WTC11 (cell line): ENCODE measurements at regions not wholly inside any gene's neighbourhood (a gene's known extent, or its start where the extent isn't known, plus 50 kb on each side); places are given as distances from the start of the nearest gene placed in this dataset.

ENCODE experiments used
- ATAC-seq: fragments of 200-7000 bp; cut with Tn5 transposase; 2 replicates; pipeline ENCODE4 v1.10.0; 2021; ENCODE audit warnings: mild to moderate bottlenecking, moderate library complexity
- CTCF ChIA-PET: fragments of 300-600 bp; sonication (Branson Sonifier 250); formaldehyde crosslinking; loops from one replicate; lab custom pipeline; 2021; ENCODE audit warnings: antibody characterized with exemption; lab: Charles Lee
- POLR2A ChIA-PET: fragments of 350-600 bp; sonication (Branson Sonifier 250); formaldehyde crosslinking; loops from one replicate; lab custom pipeline; 2021; ENCODE audit warnings: antibody characterized with exemption; lab: Charles Lee
- DNase-seq: peaks from one replicate; pipeline ENCODE4 v3.0.0; 2021; ENCODE audit warnings: low spot score
- H3K27ac Mint-ChIP-seq: 2 replicates; pipeline ENCODE4 v1.8.0; 2021; ENCODE audit warnings: mixed read lengths
- H3K27me3 Mint-ChIP-seq: 2 replicates; pipeline ENCODE4 v1.8.0; 2021; ENCODE audit warnings: low read depth, mild to moderate bottlenecking, moderate library complexity, mixed read lengths
- H3K36me3 Mint-ChIP-seq: 2 replicates; pipeline ENCODE4 v1.8.0; 2021; ENCODE audit warnings: mixed read lengths
- H3K4me1 Mint-ChIP-seq: 2 replicates; pipeline ENCODE4 v1.8.0; 2022; ENCODE audit warnings: mixed read lengths
- H3K4me3 Mint-ChIP-seq: 2 replicates; pipeline ENCODE4 v1.8.0; 2021; ENCODE audit warnings: mild to moderate bottlenecking, moderate library complexity, mixed read lengths
- H3K9me3 Mint-ChIP-seq: 2 replicates; pipeline ENCODE4 v1.8.0; 2021; ENCODE audit warnings: mixed read lengths
- CBFB ChIP-seq: sonication (generic); formaldehyde crosslinking; IDR thresholded peaks from 2 replicates; pipeline ENCODE4 v1.8.1; 2022; ENCODE audit warnings: mild to moderate bottlenecking, low read depth, missing genetic modification reagents
- CREB1 ChIP-seq: sonication (generic); formaldehyde crosslinking; IDR thresholded peaks from 2 replicates; pipeline ENCODE4 v1.8.0; 2023; ENCODE audit warnings: mild to moderate bottlenecking, missing genetic modification reagents
- ESRRA ChIP-seq: sonication (generic); formaldehyde crosslinking; IDR thresholded peaks from 2 replicates; pipeline ENCODE4 v1.8.1; 2022; ENCODE audit warnings: mild to moderate bottlenecking, missing genetic modification reagents, borderline replicate concordance
- ETV6 ChIP-seq: sonication (generic); formaldehyde crosslinking; IDR thresholded peaks from 2 replicates; pipeline ENCODE4 v1.8.1; 2022; ENCODE audit warnings: mild to moderate bottlenecking, missing genetic modification reagents
- FOXJ3 ChIP-seq: sonication (generic); formaldehyde crosslinking; IDR thresholded peaks from 2 replicates; pipeline ENCODE4 v1.9.0; 2021; ENCODE audit warnings: missing genetic modification reagents, mild to moderate bottlenecking, borderline replicate concordance
- MXD4 ChIP-seq: fragments of 250-450 bp; sonication (Bioruptor Pico); IDR thresholded peaks from 2 replicates; pipeline ENCODE4 v1.8.0; 2021; ENCODE audit warnings: mild to moderate bottlenecking, moderate library complexity, borderline replicate concordance
- NFE2L1 ChIP-seq: sonication (generic); formaldehyde crosslinking; IDR thresholded peaks from 2 replicates; pipeline ENCODE4 v1.8.1; 2023; ENCODE audit warnings: missing genetic modification reagents
- NR2C2 ChIP-seq: sonication (generic); formaldehyde crosslinking; IDR thresholded peaks from 2 replicates; pipeline ENCODE4 v1.8.0; 2022; ENCODE audit warnings: mild to moderate bottlenecking, missing genetic modification reagents
- SP1 ChIP-seq: sonication (generic); formaldehyde crosslinking; conservative IDR thresholded peaks from 2 replicates; pipeline ENCODE4 v1.8.1; 2022; ENCODE audit warnings: missing genetic modification reagents
- TEAD1 ChIP-seq: sonication (generic); formaldehyde crosslinking; IDR thresholded peaks from 2 replicates; pipeline ENCODE4 v1.8.0; 2022; ENCODE audit warnings: mild to moderate bottlenecking, missing genetic modification reagents
- TP53 ChIP-seq: sonication (generic); formaldehyde crosslinking; IDR thresholded peaks from 2 replicates; pipeline ENCODE4 v1.8.1; 2023; ENCODE audit warnings: mild to moderate bottlenecking, missing genetic modification reagents
- ZNF121 ChIP-seq: sonication (generic); formaldehyde crosslinking; IDR thresholded peaks from 2 replicates; pipeline ENCODE4 v1.8.0; 2023; ENCODE audit warnings: missing genetic modification reagents
- TF ChIP-seq, protein P1 (sequence below): sonication (generic); formaldehyde crosslinking; IDR thresholded peaks from 2 replicates; pipeline ENCODE4 v1.8.1; 2022; ENCODE audit warnings: missing genetic modification reagents, borderline replicate concordance
- TF ChIP-seq, protein P2 (sequence below): sonication (generic); formaldehyde crosslinking; IDR thresholded peaks from 2 replicates; pipeline ENCODE4 v1.8.1; 2022; ENCODE audit warnings: mild to moderate bottlenecking, moderate library complexity, missing genetic modification reagents
- TF ChIP-seq, protein P3 (sequence below): sonication (generic); formaldehyde crosslinking; IDR thresholded peaks from 2 replicates; pipeline ENCODE4 v1.8.1; 2023; ENCODE audit warnings: mild to moderate bottlenecking, missing genetic modification reagents
- TF ChIP-seq, protein P4 (sequence below): fragments of 200-600 bp; IDR thresholded peaks from 2 replicates; pipeline ENCODE4 v1.8.0; 2022; ENCODE audit warnings: antibody characterized with exemption
- TF ChIP-seq, protein P5 (sequence below): fragments of 250-450 bp; sonication (Bioruptor Pico); conservative IDR thresholded peaks from 2 replicates; pipeline ENCODE4 v1.9.0; 2021; ENCODE audit warnings: mild to moderate bottlenecking
- TF ChIP-seq, protein P6 (sequence below): sonication (generic); formaldehyde crosslinking; IDR thresholded peaks from 2 replicates; pipeline ENCODE4 v1.8.0; 2023; ENCODE audit warnings: missing genetic modification reagents, mild to moderate bottlenecking, borderline replicate concordance
- TF ChIP-seq, protein P7 (sequence below): sonication (generic); formaldehyde crosslinking; IDR thresholded peaks from 2 replicates; pipeline ENCODE4 v1.8.0; 2022; ENCODE audit warnings: mild to moderate bottlenecking, missing genetic modification reagents
- TF ChIP-seq, protein P8 (sequence below): sonication (generic); formaldehyde crosslinking; IDR thresholded peaks from 2 replicates; pipeline ENCODE4 v1.8.0; 2022; ENCODE audit warnings: missing genetic modification reagents

DNA sequence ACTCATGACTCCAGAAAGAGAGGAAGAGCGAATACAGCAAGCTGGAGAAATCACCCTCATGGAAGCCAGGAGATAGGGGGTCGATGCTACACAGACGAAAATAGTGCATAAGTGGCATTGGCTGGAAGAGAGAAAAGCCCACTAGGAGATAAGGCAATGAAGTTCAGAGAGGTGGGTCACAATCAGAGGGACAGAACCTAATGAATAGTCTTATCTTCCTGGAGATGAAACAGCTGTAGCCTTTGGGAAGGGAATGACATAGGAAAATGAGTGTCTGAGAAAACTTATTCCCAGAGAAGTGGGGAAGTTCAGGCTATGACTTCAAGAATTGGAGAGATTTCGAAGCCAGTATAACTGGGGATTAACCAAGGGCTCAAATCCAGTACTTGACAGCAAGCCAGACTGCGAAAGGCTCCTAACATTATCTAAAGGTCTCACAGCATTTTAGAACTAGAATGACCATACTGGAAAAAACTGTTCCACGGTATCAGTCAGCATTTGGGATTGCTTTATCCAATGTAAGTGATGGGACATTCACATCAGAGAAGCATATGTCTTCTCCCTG is 211.1 kb downstream of the ZNF365 start:
- H3K9me3 Mint-ChIP-seq = peaks cover 13% of the 10 kb centered on the region
- H3K27ac Mint-ChIP-seq = no peak overlapping the region
- ChIA-PET POLR2A (no interaction called here), CTCF (no interaction called here)
- no peaks in the 10 kb centered on the region for H3K4me1 Mint-ChIP-seq
- H3K27me3 Mint-ChIP-seq = no peaks in the 10 kb centered on the region
- no peak overlapping the region for H3K4me3 Mint-ChIP-seq
- TF ChIP-seq, protein P1, sequence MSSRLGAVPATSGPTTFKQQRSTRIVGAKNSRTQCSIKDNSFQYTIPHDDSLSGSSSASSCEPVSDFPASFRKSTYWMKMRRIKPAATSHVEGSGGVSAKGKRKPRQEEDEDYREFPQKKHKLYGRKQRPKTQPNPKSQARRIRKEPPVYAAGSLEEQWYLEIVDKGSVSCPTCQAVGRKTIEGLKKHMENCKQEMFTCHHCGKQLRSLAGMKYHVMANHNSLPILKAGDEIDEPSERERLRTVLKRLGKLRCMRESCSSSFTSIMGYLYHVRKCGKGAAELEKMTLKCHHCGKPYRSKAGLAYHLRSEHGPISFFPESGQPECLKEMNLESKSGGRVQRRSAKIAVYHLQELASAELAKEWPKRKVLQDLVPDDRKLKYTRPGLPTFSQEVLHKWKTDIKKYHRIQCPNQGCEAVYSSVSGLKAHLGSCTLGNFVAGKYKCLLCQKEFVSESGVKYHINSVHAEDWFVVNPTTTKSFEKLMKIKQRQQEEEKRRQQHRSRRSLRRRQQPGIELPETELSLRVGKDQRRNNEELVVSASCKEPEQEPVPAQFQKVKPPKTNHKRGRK (CRISPR knock-in tag) = no peak
- TF ChIP-seq ESRRA (CRISPR knock-in tag) = no peak
- no peak for TF ChIP-seq TEAD1
- TF ChIP-seq, protein P2, sequence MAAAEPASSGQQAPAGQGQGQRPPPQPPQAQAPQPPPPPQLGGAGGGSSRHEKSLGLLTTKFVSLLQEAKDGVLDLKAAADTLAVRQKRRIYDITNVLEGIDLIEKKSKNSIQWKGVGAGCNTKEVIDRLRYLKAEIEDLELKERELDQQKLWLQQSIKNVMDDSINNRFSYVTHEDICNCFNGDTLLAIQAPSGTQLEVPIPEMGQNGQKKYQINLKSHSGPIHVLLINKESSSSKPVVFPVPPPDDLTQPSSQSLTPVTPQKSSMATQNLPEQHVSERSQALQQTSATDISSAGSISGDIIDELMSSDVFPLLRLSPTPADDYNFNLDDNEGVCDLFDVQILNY (CRISPR knock-in tag) = no peak
- TF ChIP-seq FOXJ3 (CRISPR knock-in tag) = no peak
- TF ChIP-seq ETV6 = no peak
- TF ChIP-seq, protein P3, sequence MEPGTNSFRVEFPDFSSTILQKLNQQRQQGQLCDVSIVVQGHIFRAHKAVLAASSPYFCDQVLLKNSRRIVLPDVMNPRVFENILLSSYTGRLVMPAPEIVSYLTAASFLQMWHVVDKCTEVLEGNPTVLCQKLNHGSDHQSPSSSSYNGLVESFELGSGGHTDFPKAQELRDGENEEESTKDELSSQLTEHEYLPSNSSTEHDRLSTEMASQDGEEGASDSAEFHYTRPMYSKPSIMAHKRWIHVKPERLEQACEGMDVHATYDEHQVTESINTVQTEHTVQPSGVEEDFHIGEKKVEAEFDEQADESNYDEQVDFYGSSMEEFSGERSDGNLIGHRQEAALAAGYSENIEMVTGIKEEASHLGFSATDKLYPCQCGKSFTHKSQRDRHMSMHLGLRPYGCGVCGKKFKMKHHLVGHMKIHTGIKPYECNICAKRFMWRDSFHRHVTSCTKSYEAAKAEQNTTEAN (CRISPR knock-in tag) = no peak
- TF ChIP-seq MXD4 = no peak
- TF ChIP-seq NR2C2 = no peak
- TF ChIP-seq, protein P4, sequence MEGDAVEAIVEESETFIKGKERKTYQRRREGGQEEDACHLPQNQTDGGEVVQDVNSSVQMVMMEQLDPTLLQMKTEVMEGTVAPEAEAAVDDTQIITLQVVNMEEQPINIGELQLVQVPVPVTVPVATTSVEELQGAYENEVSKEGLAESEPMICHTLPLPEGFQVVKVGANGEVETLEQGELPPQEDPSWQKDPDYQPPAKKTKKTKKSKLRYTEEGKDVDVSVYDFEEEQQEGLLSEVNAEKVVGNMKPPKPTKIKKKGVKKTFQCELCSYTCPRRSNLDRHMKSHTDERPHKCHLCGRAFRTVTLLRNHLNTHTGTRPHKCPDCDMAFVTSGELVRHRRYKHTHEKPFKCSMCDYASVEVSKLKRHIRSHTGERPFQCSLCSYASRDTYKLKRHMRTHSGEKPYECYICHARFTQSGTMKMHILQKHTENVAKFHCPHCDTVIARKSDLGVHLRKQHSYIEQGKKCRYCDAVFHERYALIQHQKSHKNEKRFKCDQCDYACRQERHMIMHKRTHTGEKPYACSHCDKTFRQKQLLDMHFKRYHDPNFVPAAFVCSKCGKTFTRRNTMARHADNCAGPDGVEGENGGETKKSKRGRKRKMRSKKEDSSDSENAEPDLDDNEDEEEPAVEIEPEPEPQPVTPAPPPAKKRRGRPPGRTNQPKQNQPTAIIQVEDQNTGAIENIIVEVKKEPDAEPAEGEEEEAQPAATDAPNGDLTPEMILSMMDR = no peak
- no peak for TF ChIP-seq CBFB (CRISPR knock-in tag)
- TF ChIP-seq NFE2L1 (CRISPR knock-in tag) = no peak
- TF ChIP-seq ZNF121 (CRISPR knock-in tag) = no peak
- TF ChIP-seq, protein P5, sequence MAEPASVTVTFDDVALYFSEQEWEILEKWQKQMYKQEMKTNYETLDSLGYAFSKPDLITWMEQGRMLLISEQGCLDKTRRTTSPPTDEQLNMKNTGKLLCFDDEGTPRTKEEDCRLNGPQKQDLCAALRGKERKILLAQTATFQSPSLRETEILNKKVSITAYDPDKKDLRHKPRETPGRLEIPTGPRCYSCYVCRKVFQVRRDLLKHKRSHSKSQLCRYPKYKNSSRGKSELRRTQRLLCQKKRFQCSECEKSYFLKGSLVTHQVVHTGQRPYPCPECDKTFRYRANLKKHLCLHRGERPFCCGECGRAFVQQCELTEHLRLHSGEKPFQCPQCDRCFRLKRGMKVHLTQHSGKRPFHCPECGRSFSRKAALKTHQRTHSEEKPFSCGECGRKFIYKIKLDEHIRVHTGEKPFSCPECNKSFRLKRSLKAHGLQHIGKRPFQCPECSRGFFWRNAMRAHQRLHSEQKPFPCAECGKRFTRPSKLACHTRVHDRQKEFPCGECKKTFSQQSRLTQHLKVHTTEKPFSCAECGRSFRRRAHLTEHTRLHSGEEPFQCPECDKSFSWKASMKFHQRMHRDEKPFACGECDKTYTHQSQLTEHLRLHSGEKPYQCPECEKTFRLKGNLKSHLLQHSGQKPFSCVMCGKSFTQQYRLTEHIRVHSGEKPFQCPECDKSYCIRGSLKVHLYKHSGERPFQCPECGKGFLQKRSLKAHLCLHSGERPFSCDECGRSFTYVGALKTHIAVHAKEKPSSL = no peak
- TF ChIP-seq, protein P6, sequence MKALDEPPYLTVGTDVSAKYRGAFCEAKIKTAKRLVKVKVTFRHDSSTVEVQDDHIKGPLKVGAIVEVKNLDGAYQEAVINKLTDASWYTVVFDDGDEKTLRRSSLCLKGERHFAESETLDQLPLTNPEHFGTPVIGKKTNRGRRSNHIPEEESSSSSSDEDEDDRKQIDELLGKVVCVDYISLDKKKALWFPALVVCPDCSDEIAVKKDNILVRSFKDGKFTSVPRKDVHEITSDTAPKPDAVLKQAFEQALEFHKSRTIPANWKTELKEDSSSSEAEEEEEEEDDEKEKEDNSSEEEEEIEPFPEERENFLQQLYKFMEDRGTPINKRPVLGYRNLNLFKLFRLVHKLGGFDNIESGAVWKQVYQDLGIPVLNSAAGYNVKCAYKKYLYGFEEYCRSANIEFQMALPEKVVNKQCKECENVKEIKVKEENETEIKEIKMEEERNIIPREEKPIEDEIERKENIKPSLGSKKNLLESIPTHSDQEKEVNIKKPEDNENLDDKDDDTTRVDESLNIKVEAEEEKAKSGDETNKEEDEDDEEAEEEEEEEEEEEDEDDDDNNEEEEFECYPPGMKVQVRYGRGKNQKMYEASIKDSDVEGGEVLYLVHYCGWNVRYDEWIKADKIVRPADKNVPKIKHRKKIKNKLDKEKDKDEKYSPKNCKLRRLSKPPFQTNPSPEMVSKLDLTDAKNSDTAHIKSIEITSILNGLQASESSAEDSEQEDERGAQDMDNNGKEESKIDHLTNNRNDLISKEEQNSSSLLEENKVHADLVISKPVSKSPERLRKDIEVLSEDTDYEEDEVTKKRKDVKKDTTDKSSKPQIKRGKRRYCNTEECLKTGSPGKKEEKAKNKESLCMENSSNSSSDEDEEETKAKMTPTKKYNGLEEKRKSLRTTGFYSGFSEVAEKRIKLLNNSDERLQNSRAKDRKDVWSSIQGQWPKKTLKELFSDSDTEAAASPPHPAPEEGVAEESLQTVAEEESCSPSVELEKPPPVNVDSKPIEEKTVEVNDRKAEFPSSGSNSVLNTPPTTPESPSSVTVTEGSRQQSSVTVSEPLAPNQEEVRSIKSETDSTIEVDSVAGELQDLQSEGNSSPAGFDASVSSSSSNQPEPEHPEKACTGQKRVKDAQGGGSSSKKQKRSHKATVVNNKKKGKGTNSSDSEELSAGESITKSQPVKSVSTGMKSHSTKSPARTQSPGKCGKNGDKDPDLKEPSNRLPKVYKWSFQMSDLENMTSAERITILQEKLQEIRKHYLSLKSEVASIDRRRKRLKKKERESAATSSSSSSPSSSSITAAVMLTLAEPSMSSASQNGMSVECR (CRISPR knock-in tag) = no peak
- TF ChIP-seq SP1 (CRISPR knock-in tag) = no peak
- TF ChIP-seq, protein P7, sequence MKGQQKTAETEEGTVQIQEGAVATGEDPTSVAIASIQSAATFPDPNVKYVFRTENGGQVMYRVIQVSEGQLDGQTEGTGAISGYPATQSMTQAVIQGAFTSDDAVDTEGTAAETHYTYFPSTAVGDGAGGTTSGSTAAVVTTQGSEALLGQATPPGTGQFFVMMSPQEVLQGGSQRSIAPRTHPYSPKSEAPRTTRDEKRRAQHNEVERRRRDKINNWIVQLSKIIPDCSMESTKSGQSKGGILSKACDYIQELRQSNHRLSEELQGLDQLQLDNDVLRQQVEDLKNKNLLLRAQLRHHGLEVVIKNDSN = no peak
- TF ChIP-seq TP53 (CRISPR knock-in tag) = no peak
- TF ChIP-seq CREB1 (CRISPR knock-in tag) = no peak
- TF ChIP-seq, protein P8, sequence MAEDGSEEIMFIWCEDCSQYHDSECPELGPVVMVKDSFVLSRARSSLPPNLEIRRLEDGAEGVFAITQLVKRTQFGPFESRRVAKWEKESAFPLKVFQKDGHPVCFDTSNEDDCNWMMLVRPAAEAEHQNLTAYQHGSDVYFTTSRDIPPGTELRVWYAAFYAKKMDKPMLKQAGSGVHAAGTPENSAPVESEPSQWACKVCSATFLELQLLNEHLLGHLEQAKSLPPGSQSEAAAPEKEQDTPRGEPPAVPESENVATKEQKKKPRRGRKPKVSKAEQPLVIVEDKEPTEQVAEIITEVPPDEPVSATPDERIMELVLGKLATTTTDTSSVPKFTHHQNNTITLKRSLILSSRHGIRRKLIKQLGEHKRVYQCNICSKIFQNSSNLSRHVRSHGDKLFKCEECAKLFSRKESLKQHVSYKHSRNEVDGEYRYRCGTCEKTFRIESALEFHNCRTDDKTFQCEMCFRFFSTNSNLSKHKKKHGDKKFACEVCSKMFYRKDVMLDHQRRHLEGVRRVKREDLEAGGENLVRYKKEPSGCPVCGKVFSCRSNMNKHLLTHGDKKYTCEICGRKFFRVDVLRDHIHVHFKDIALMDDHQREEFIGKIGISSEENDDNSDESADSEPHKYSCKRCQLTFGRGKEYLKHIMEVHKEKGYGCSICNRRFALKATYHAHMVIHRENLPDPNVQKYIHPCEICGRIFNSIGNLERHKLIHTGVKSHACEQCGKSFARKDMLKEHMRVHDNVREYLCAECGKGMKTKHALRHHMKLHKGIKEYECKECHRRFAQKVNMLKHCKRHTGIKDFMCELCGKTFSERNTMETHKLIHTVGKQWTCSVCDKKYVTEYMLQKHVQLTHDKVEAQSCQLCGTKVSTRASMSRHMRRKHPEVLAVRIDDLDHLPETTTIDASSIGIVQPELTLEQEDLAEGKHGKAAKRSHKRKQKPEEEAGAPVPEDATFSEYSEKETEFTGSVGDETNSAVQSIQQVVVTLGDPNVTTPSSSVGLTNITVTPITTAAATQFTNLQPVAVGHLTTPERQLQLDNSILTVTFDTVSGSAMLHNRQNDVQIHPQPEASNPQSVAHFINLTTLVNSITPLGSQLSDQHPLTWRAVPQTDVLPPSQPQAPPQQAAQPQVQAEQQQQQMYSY (CRISPR knock-in tag) = no peak
- DNase-seq (no peak), ATAC-seq (no peak)
- no peaks in the 10 kb centered on the region for H3K36me3 Mint-ChIP-seq
